ENCODE measurements at regions not wholly inside any gene's neighbourhood (a gene's known extent, or its start where the extent isn't known, plus 50 kb on each side); places are given as distances from the start of the nearest gene placed in this dataset.

DNA sequence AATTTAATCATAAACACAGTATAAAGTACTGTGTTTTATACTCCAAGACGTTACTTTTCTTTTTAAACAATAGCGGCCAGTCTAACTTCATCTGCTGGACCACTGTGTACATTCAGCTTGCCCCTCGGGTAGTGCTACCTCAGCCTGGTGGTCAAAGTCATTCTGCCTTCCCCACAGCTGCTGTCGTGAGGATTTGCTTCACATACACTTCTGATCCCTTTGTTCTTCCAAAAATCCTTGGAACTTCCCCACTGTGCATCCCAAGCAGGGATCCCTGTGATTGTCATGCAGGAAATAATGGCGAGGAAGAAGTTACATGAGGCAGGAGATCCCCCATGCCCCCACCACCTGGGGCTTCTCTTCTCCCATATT lies 234.9 kb upstream of the STARD13 start:
- no peak for DNase-seq

DNA sequence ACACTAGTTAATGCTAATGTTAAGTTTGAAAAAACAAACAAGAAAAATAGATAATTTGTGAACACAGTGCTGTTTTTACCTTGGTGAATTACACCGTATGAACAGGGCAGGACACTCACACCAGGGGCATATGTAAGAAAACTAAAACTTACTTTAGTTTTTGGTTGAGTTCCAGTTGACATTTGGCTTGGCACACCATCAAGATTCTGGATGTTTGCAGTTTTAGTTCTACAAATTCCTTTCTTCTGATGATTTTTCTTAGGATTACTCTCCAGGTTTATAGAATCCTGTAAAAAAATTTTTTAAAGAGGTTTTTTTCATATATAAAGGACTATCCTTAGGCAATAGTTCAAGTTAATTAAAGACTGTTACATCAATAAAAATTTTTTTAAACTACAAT lies 238.5 kb upstream of the STARD13 start:
- no peak for DNase-seq

DNA sequence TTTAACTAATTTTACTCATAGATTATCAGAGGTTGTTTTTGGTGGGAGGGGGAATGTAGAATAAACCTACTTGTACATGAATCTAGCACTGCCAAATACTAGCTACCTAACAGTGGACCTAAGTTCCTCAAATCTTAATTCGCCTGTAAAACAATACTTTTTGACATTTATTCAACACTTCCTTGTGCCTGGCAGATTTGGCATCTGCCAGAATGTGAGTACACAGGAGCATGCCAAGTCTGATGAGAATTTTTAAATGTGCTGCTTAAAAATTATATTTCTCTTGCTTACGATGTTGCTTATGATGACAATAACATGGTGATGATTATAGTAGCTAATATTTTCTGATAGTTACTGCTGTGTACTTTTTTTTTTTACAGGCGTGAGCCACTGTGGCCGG lies 240.2 kb upstream of the STARD13 start:
- DNase-seq: no peak

GRCh38 chr13:33526718-33527117 lies 241.2 kb upstream of the STARD13 start:
- DNase-seq: no peak

- no peak for DNase-seq
These were observed 243.3 kb upstream of the STARD13 start for GRCh38 chr13:33528896-33529295.

- DNase-seq: no peak
These were observed 245.9 kb upstream of the STARD13 start for GRCh38 chr13:33531484-33531883.

DNA sequence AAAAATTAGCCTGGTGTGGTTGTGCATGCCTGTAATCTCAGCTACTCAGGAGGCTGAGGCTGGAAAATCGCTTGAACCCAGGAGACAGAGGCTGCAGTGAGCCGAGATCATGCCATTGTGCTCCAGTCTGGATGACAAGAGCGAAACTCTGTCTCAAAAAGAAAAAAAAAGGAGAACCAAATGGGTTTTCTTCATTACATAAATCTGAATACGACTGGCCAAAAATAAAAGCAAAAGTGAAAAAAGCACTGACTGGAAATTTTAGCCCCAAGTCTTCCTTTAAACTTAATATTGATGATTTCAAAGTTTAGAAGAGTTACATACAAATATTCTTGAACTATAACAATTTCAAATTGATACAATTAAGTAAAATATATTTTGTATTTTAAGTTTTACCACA lies 249.5 kb upstream of the STARD13 start:
- DNase-seq: no peak

DNA sequence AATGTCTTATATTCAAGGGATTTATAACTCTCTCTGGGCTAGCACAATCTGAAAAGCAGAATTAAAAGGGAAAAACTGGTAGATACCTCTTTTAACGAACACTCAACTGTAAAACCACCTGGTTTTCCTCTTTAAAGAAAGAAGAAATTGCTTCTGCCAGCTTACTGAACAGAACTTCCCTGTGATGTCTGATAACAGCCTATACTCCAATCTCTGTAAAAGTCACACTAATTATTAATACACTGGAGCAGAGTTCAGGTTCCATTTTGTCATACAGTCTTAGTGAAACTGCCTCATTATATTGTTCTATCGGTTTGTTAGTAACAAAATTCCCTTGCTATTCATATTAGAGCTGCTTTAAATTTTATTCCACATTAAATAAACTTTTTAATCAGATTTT lies 251.0 kb upstream of the STARD13 start:
- no peak for DNase-seq

DNA sequence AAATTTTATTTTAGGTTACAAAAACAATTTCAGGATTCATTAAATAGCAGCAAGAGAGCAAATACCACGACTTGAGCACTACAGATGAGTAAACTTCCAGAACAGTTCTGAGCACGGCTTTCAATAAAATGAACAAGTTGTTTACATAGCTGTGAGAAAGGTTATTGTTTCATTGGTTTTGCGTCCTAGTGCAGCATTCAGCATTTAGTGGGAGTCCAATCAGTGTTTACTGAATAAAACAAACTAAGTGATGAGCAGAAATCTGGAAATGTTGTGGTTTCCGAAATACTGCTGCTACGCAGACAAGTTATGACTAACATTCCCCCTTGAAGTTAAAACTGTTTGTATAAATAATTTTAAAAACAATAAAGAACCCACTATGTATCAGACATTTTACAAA lies 251.5 kb upstream of the STARD13 start:
- peak; percentile 10 for DNase-seq

- no peak for DNase-seq
These were observed 252.1 kb upstream of the STARD13 start for GRCh38 chr13:33537676-33538075.

- DNase-seq: no peak
These were observed 255.9 kb upstream of the STARD13 start for GRCh38 chr13:33541456-33541855.

GRCh38 chr13:33541962-33542308 lies 256.4 kb upstream of the STARD13 start:
- DNase-seq: no peak

- peak; percentile 99 for DNase-seq
These were observed 256.9 kb upstream of the STARD13 start for GRCh38 chr13:33542309-33543088.

GRCh38 chr13:33543089-33543459 lies 257.5 kb upstream of the STARD13 start:
- no peak for DNase-seq

DNA sequence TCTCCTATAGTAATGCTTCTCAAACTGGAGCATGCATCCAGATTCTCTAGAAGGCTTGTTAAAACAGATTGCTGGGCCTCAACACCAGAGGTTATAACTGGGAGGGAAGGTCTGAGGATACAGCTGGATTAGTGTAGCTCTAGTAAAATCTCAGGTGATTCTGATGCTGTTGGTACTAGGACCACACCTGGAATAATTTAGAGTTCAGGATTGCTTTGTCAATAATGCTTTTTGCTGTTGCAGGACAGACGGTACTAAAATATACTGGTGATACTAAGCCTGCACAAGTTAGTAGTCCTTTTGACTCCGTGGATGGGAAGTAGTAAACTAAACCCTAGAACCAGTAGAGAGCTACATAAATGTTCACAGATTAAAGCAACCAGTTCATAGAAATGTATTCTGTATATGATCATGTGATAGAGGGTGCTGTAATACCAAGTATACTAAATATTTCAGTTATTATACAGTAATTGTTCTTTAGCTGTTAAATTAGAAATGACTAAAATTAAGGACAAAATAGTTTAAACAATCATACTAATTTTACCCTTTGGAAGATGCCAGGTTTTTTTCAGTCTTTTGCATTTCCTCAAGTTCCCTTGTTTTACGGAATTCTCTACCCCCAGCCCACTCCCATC lies 258.2 kb upstream of the STARD13 start:
- no peak for DNase-seq

- no peak for DNase-seq
These were observed 258.8 kb upstream of the STARD13 start for GRCh38 chr13:33544308-33544707.

- no peak for DNase-seq
These were observed 259.9 kb upstream of the STARD13 start for GRCh38 chr13:33545492-33545891.

GRCh38 chr13:33547035-33547434 lies 261.5 kb upstream of the STARD13 start:
- no peak for DNase-seq

- no peak for DNase-seq
These were observed 262.5 kb upstream of the STARD13 start for GRCh38 chr13:33548069-33548468.

DNA sequence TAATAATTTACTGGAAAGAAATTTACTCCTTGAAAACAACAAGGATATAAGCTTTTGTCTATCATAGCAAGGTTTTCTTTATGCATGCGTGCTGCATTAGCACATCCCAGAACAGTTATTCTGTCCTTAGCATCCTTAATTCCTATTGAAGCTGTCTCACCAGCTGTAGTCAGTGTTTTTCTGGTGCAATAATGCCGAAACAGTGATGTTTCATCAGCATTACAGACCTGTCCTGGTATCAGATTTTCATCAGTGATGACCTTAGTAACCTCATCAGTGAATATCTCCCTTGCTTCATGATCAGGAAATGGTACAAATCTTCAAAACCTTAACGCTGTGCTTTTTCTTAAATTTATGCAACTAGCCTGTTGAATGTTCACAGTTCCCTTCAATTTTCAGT lies 264.7 kb upstream of the STARD13 start:
- no peak for DNase-seq

- DNase-seq: no peak
These were observed 265.3 kb upstream of the STARD13 start for GRCh38 chr13:33550885-33551284.

DNA sequence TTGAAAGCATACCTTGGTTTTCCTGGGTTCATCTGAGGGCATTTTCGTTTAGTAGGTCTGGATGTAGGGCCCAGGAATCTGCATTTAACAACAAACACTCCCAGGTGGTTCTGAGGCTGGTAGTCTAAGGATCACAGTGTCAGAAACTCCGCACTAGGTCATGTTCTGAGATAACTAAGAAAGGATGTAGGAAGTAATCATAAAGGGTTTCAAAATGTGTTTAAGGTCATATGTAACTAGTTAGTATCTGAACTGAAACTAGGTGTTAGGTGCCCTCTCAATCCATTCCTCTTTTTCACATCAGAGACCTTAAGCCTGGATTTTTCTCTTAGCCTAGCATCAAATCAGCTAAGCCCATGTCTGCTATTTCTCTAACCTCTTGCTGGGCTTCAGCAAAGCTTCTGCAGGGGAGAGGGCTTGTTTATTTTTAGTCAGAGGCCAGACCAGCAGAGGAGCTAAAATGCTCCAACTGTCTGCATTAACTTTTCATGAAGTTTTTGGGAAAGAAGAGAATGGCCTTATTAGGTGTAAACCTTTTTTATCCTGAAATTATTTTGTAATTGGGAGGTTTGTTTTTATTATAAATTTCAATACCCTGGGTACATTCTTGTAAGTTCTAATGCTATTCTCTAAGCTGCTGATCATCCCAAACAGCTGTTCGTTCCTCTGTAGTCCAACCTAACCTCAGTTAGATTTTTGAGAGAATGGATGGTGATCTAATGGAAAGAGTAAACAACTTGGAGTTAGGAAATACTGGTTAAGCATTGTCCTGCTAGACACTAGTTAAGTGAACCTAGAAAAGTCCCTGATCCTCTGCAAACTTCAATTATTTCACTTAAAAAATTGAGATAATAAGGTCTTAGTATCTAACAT lies 262.8 kb upstream of the RFC3 start:
- no peak for DNase-seq

DNA sequence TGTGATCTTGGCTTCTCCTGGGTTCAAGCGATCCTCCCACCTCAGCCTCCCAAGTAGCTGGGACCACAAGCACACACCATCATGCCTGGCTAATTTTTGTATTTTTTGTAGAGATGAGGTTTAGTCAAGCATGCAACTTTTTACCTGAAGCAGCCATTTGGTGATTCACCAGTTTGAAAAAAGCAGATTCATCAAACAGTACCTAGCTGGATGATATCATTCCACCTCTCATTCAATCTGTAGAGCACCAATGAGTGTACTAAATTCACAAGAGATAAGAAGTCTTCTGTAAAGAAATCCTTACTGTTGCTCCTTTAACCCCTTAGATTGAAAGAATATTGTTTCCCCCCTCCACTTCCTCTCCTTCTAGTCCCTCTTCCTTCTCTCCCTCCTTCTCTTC lies 261.1 kb upstream of the RFC3 start:
- no peak for DNase-seq

DNA sequence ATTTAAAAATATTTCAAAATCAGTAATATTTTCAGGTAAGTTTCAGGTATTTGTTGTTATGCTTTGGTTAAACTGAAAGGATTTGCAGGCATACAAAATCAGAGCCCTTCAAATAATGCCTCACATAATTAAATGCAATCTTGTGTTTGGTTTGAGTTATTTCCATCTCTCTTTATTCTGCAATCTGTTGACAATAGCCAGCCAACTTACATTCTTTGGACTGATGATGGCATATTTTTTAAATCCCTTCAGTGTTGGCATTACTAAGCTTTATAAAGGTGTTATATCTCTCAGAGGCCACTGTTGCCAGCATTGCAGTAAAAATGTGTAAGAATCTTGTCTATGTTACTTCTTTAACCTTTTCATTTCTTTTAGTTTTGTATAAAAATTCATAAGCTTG lies 257.2 kb upstream of the RFC3 start:
- no peak for DNase-seq
